DMS79 (cell line): ENCODE measurements at regions not wholly inside any gene's neighbourhood (a gene's known extent, or its start where the extent isn't known, plus 50 kb on each side); places are given as distances from the start of the nearest gene placed in this dataset.

Source experiments
- DNase-seq: peaks from one replicate; lab custom pipeline; 2025; lab: John Stamatoyannopoulos, UW

- no peak for DNase-seq
Observed at GRCh38 chr2:100222844-100223243, 80.5 kb upstream of the AFF3 start.

GRCh38 chr2:100218552-100218951, 76.2 kb upstream of the AFF3 start:
- no peak for DNase-seq

- DNase-seq, result no peak
Observed at GRCh38 chr2:100217323-100217722, 74.9 kb upstream of the AFF3 start.

- no peak for DNase-seq
Observed at GRCh38 chr2:100216015-100216414, 73.6 kb upstream of the AFF3 start.

GRCh38 chr2:100215371-100215770, 73.0 kb upstream of the AFF3 start:
- DNase-seq, result no peak

GRCh38 chr2:100214265-100214971, 72.0 kb upstream of the AFF3 start:
- DNase-seq, result no peak

- DNase-seq, result no peak
Observed at GRCh38 chr2:100213595-100213994, 71.2 kb upstream of the AFF3 start.

GRCh38 chr2:100212850-100213249, 70.5 kb upstream of the AFF3 start:
- DNase-seq, result no peak

GRCh38 chr2:100211521-100211920, 69.1 kb upstream of the AFF3 start:
- DNase-seq, result no peak

- DNase-seq, result no peak
Observed at GRCh38 chr2:100208141-100208770, 65.9 kb upstream of the AFF3 start.

- DNase-seq, result no peak
Observed at GRCh38 chr2:100207411-100207885, 65.1 kb upstream of the AFF3 start.

GRCh38 chr2:100206731-100207255, 64.4 kb upstream of the AFF3 start:
- no peak for DNase-seq

GRCh38 chr2:100205174-100205573, 62.8 kb upstream of the AFF3 start:
- peak; percentile 49 for DNase-seq

- no peak for DNase-seq
Observed at GRCh38 chr2:100202567-100202966, 60.2 kb upstream of the AFF3 start.

GRCh38 chr2:100200985-100201384, 58.6 kb upstream of the AFF3 start:
- DNase-seq, result no peak

GRCh38 chr2:100199421-100199820, 57.0 kb upstream of the AFF3 start:
- DNase-seq, result no peak

GRCh38 chr2:100198461-100199230, 56.3 kb upstream of the AFF3 start:
- no peak for DNase-seq

GRCh38 chr2:100197631-100198153, 55.3 kb upstream of the AFF3 start:
- DNase-seq, result no peak

- DNase-seq, result no peak
Observed at GRCh38 chr2:100196786-100197494, 54.5 kb upstream of the AFF3 start.

- DNase-seq, result no peak
Observed at GRCh38 chr2:100195942-100196341, 53.6 kb upstream of the AFF3 start.

GRCh38 chr2:100194951-100195350, 52.6 kb upstream of the AFF3 start:
- peak; percentile 85 for DNase-seq

- no peak for DNase-seq
Observed at GRCh38 chr2:100193291-100193710, 50.9 kb upstream of the AFF3 start.
